ENCODE measurements at regions not wholly inside any gene's neighbourhood (a gene's known extent, or its start where the extent isn't known, plus 50 kb on each side); places are given as distances from the start of the nearest gene placed in this dataset.

GRCh38 chr4:151564321-151564720 is 155.3 kb downstream of the FHIP1A start:
- Histone ChIP-seq H4K20me1 (ENCODE audit: insufficient read depth, low read length) (no peaks in the 10 kb centered on the region), H3K27me3 (ENCODE audit: control insufficient read depth in 1 of 2, insufficient read depth in 2 of 2, low read length in 2 of 2) (no peaks in the 10 kb centered on the region), H3K27ac (ENCODE audit: extremely low read length, insufficient read depth, low read length) (no peak overlapping the region), H3K79me2 (ENCODE audit: insufficient read depth, low read length) (no peaks in the 10 kb centered on the region), H3K9ac (ENCODE audit: insufficient read depth, low read depth, low read length) (no peak overlapping the region), H2AFZ (ENCODE audit: low read length) (no peak overlapping the region), H3K36me3 (replicated peaks in 1 of 2; ENCODE audit: control insufficient read depth in 1 of 2, insufficient read depth in 2 of 2, low read length in 2 of 2) (no peaks in the 10 kb centered on the region; a peak in 1 of 5 replicates), H3K4me2 (ENCODE audit: low read depth, low read length) (no peak overlapping the region), H3K9me3 (ENCODE audit: low read length) (no peaks in the 10 kb centered on the region), H3K4me3 (replicated peaks in 1 of 3; ENCODE audit: insufficient read depth in 1 of 3, low read depth in 2 of 3, low read length in 3 of 3) (no peak overlapping the region), H3K4me1 (ENCODE audit: insufficient read depth, low read length) (no peaks in the 10 kb centered on the region)
- in situ Hi-C loops (cut with HindIII; ENCODE audit: extremely low pct_ligation_motif_present, low pct_unique_long_range_greater_than_20kb) (no loop called here), intact Hi-C loops (cut with micrococcal nuclease; ENCODE audit: unreplicated experiment) (no loop called here)
- DNase-seq (ENCODE audit: low spot score) (no peak), FAIRE-seq (no peak), ATAC-seq (no peak)
- WGBS (ENCODE audit: low lambda C conversion rate): 92% methylated on average over 2 of the region's 2 CpGs
- CTCF ChIA-PET (ENCODE audit: low intra/inter-chr PET ratio, low total read pairs): no interaction called here
- BruUV-seq (replicated peaks): no TSS peak
- POLR2A ChIA-PET: no interaction called here
- no peak for TF ChIP-seq PHF8 (CRISPR knock-in tag; IDR thresholded peaks at IDR 0.05)
- no peak for TF ChIP-seq ZNF263 (CRISPR knock-in tag; IDR thresholded peaks at IDR 0.05)
- TF ChIP-seq ZNF501 (CRISPR knock-in tag; IDR thresholded peaks at IDR 0.05): no peak
- TF ChIP-seq, protein P1, sequence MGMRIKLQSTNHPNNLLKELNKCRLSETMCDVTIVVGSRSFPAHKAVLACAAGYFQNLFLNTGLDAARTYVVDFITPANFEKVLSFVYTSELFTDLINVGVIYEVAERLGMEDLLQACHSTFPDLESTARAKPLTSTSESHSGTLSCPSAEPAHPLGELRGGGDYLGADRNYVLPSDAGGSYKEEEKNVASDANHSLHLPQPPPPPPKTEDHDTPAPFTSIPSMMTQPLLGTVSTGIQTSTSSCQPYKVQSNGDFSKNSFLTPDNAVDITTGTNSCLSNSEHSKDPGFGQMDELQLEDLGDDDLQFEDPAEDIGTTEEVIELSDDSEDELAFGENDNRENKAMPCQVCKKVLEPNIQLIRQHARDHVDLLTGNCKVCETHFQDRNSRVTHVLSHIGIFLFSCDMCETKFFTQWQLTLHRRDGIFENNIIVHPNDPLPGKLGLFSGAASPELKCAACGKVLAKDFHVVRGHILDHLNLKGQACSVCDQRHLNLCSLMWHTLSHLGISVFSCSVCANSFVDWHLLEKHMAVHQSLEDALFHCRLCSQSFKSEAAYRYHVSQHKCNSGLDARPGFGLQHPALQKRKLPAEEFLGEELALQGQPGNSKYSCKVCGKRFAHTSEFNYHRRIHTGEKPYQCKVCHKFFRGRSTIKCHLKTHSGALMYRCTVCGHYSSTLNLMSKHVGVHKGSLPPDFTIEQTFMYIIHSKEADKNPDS (CRISPR knock-in tag; IDR thresholded peaks at IDR 0.05): no peak
- TF ChIP-seq, protein P2, sequence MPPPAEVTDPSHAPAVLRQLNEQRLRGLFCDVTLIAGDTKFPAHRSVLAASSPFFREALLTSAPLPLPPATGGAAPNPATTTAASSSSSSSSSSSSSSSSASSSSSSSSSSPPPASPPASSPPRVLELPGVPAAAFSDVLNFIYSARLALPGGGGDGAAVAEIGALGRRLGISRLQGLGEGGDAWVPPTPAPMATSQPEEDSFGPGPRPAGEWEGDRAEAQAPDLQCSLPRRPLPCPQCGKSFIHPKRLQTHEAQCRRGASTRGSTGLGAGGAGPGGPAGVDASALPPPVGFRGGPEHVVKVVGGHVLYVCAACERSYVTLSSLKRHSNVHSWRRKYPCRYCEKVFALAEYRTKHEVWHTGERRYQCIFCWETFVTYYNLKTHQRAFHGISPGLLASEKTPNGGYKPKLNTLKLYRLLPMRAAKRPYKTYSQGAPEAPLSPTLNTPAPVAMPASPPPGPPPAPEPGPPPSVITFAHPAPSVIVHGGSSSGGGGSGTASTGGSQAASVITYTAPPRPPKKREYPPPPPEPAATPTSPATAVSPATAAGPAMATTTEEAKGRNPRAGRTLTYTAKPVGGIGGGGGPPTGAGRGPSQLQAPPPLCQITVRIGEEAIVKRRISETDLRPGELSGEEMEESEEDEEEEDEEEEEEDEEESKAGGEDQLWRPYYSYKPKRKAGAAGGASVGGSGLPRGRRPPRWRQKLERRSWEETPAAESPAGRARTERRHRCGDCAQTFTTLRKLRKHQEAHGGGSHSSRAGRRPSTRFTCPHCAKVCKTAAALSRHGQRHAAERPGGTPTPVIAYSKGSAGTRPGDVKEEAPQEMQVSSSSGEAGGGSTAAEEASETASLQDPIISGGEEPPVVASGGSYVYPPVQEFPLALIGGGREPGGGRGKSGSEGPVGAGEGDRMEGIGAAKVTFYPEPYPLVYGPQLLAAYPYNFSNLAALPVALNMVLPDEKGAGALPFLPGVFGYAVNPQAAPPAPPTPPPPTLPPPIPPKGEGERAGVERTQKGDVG (CRISPR knock-in tag; IDR thresholded peaks at IDR 0.05; ENCODE audit: borderline replicate concordance): no peak
- no peak for TF ChIP-seq TBX3 (IDR thresholded peaks at IDR 0.05; ENCODE audit: borderline replicate concordance)
- TF ChIP-seq, protein P3, sequence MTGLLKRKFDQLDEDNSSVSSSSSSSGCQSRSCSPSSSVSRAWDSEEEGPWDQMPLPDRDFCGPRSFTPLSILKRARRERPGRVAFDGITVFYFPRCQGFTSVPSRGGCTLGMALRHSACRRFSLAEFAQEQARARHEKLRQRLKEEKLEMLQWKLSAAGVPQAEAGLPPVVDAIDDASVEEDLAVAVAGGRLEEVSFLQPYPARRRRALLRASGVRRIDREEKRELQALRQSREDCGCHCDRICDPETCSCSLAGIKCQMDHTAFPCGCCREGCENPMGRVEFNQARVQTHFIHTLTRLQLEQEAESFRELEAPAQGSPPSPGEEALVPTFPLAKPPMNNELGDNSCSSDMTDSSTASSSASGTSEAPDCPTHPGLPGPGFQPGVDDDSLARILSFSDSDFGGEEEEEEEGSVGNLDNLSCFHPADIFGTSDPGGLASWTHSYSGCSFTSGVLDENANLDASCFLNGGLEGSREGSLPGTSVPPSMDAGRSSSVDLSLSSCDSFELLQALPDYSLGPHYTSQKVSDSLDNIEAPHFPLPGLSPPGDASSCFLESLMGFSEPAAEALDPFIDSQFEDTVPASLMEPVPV (CRISPR knock-in tag; IDR thresholded peaks at IDR 0.05): no peak
- no peak for TF ChIP-seq NRL (CRISPR knock-in tag; IDR thresholded peaks at IDR 0.05; ENCODE audit: borderline replicate concordance)
- TF ChIP-seq FOXP4 (CRISPR knock-in tag; IDR thresholded peaks at IDR 0.05): no peak
- no peak for TF ChIP-seq ZSCAN9 (CRISPR knock-in tag; IDR thresholded peaks at IDR 0.05; ENCODE audit: borderline replicate concordance)
- no peak for TF ChIP-seq HNF4G (IDR thresholded peaks at IDR 0.05; ENCODE audit: borderline replicate concordance, low read depth, low read length)
- no peak for TF ChIP-seq HNF4G (CRISPR knock-in tag; IDR thresholded peaks at IDR 0.05; ENCODE audit: borderline replicate concordance, low read depth)
- TF ChIP-seq CENPT (CRISPR knock-in tag; IDR thresholded peaks at IDR 0.05; ENCODE audit: low read depth): no peak
- TF ChIP-seq HOXA5 (CRISPR knock-in tag; IDR thresholded peaks at IDR 0.05): no peak
- TF ChIP-seq FOXM1 (CRISPR knock-in tag; IDR thresholded peaks at IDR 0.05): no peak
